OCI-LY3 (cell line): ENCODE measurements at regions not wholly inside any gene's neighbourhood (a gene's known extent, or its start where the extent isn't known, plus 50 kb on each side); places are given as distances from the start of the nearest gene placed in this dataset.

Source experiments
- CTCF ChIP-seq: fragments of 200-600, 300-600 bp; sonication (generic); IDR thresholded peaks from 2 replicates; pipeline ENCODE4 v1.5.1; 2014; ENCODE audit warnings: antibody characterized with exemption, low read length, low read depth
- EZH2phosphoT487 ChIP-seq: fragments of 200-600 bp; shearing (Covaris generic); IDR thresholded peaks from 2 replicates; pipeline ENCODE4 v1.6.1; 2018; ENCODE audit warnings: antibody characterized with exemption, mixed run types, low read depth

GRCh38 chr2:185511925-185512324 is 226.7 kb upstream of the FSIP2 start:
- TF ChIP-seq CTCF (no peak), EZH2phosphoT487 (no peak)
